Fibroblast of pulmonary artery (primary cell): ENCODE measurements at regions not wholly inside any gene's neighbourhood (a gene's known extent, or its start where the extent isn't known, plus 50 kb on each side); places are given as distances from the start of the nearest gene placed in this dataset.

Experiments used
- DNase-seq: peaks from one replicate; pipeline ENCODE4 v3.0.0-alpha.2; 2010; ENCODE audit warnings: low read depth
- H3K4me3 ChIP-seq: replicated peaks from 2 replicates; pipeline ENCODE4 v1.5.1; 2011; ENCODE audit warnings: low read depth, mild to moderate bottlenecking, control low read depth, low read length, moderate library complexity
- TF ChIP-seq, protein P1 (sequence below): IDR thresholded peaks from 2 replicates; pipeline ENCODE4 v1.5.1; 2011; ENCODE audit warnings: mild to moderate bottlenecking, control low read depth, low read length, inconsistent platforms; ENCODE audit errors: missing control alignments

DNA sequence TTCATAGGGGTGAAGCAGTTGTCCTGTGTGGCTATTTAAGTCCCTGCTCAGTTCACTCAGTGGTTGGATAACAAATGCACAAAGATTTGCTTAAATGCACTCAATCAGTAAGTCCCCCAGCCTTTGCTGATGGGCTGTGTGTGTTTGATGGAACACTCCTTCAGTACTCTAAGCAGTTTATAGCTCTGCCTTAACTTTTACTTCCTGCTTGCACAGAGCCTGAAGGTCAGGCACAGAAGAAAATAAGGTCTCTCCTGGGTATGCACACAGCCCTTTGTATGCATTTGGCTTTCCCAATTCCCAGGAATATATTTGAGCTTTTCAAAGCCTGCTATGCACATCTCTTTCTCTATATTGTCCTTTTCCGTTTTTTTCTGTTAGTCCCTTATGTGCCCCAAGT lies 208.7 kb upstream of the STK17B start:
- DNase-seq: no peak
- H3K4me3 ChIP-seq: no peak overlapping the region

GRCh38 chr2:196380575-196380974 lies 209.2 kb upstream of the STK17B start:
- H3K4me3 ChIP-seq: no peak overlapping the region
- TF ChIP-seq, protein P1, sequence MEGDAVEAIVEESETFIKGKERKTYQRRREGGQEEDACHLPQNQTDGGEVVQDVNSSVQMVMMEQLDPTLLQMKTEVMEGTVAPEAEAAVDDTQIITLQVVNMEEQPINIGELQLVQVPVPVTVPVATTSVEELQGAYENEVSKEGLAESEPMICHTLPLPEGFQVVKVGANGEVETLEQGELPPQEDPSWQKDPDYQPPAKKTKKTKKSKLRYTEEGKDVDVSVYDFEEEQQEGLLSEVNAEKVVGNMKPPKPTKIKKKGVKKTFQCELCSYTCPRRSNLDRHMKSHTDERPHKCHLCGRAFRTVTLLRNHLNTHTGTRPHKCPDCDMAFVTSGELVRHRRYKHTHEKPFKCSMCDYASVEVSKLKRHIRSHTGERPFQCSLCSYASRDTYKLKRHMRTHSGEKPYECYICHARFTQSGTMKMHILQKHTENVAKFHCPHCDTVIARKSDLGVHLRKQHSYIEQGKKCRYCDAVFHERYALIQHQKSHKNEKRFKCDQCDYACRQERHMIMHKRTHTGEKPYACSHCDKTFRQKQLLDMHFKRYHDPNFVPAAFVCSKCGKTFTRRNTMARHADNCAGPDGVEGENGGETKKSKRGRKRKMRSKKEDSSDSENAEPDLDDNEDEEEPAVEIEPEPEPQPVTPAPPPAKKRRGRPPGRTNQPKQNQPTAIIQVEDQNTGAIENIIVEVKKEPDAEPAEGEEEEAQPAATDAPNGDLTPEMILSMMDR: no peak
- no peak for DNase-seq

More for the DNA sequence above, 208.7 kb upstream of the STK17B start:
- TF ChIP-seq, protein P1: no peak

DNA sequence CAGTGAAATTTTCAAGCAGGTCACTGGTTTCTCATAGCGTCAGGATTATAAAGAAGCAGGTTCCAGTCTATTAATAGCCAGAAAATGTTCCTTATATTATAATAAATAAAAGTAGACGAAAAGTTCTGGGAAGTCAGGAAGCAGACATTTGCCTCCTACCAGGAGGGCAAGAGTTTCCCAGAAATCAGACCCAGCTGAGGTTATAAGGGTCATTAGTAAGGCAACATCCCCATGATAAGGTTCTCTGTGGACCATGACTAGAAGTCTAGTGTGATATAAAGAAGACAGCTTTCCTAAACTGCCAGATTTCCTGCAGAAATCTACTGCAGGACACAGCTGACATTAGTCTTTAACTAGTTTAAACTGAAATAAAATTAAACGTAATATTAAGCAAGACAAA lies 210.1 kb upstream of the STK17B start:
- TF ChIP-seq, protein P1: no peak

GRCh38 chr2:196383799-196384198 lies 212.4 kb upstream of the STK17B start:
- no peak overlapping the region for H3K4me3 ChIP-seq
- no peak for DNase-seq
- TF ChIP-seq, protein P1: no peak

More for the DNA sequence above, 210.1 kb upstream of the STK17B start:
- no peak overlapping the region for H3K4me3 ChIP-seq
- DNase-seq: no peak

DNA sequence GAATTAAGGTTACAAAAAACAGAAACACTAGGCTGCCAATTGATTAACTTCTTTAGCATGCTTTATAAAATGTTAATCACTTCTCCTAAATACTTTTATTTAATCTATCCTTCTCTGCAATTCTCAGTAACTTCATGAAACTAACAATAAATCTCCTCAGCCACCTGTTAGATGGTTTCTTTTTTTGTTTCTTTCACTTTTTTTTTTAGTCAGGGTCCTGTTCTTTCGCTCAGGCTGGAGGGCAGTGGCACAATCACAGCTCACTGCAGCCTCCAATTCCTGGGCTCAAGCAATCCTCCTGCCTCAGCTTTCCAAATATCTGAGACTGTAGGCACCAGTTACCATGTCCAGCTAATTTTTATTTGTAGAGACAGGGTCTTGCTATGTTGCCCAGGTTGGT lies 213.4 kb upstream of the STK17B start:
- no peak overlapping the region for H3K4me3 ChIP-seq
- TF ChIP-seq, protein P1: no peak
- no peak for DNase-seq

DNA sequence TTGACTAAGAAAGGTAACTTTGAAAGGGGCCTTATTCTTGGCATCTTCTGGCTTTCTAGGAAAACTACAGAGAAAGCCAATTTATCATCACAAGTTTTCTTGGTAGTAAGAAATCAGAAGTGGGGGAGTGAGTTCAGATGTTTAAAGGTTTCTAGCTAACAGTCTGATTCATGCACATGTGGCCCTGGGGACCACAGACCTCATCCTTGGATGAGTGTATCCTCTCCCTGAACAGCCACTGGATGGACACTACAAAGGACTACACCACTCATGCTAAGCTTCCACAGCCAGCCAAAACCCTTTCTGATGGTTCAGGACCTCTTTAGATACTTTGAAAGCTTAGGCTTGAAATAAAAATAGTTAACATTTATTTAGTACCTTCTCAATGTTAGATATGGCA lies 218.3 kb upstream of the STK17B start:
- TF ChIP-seq, protein P1: no peak
- H3K4me3 ChIP-seq: no peak overlapping the region
- no peak for DNase-seq
